ENCODE measurements at regions not wholly inside any gene's neighbourhood (a gene's known extent, or its start where the extent isn't known, plus 50 kb on each side); places are given as distances from the start of the nearest gene placed in this dataset.

- no peak for TF ChIP-seq ZNF8 (CRISPR knock-in tag; IDR thresholded peaks at IDR 0.05)
- TF ChIP-seq PPARA (CRISPR knock-in tag; IDR thresholded peaks at IDR 0.05; ENCODE audit: borderline replicate concordance): no peak
- TF ChIP-seq RARB (CRISPR knock-in tag; IDR thresholded peaks at IDR 0.05): no peak
- no peak for TF ChIP-seq ZC3H10 (CRISPR knock-in tag; IDR thresholded peaks at IDR 0.05)
- TF ChIP-seq OSR1 (CRISPR knock-in tag; IDR thresholded peaks at IDR 0.05): no peak
- TF ChIP-seq TSHZ2 (CRISPR knock-in tag; IDR thresholded peaks at IDR 0.05): no peak
- no peak for TF ChIP-seq ARNTL (CRISPR knock-in tag; IDR thresholded peaks at IDR 0.05; ENCODE audit: borderline replicate concordance, low read depth)
- no peak for TF ChIP-seq ISL1 (CRISPR knock-in tag; IDR thresholded peaks at IDR 0.05)
- TF ChIP-seq ZNF70 (CRISPR knock-in tag; IDR thresholded peaks at IDR 0.05): no peak
- no peak for TF ChIP-seq CSDC2 (CRISPR knock-in tag; IDR thresholded peaks at IDR 0.05)
- TF ChIP-seq CSRNP3 (CRISPR knock-in tag; IDR thresholded peaks at IDR 0.05): no peak
- TF ChIP-seq GLIS3 (CRISPR knock-in tag; IDR thresholded peaks at IDR 0.05): no peak
- ATAC-seq: no peak
Measured at GRCh38 chr12:4049298-4050080, 176.3 kb upstream of the PARP11 start.

- ATAC-seq: no peak
Measured at GRCh38 chr12:4047421-4047820, 174.2 kb upstream of the PARP11 start.

More at GRCh38 chr12:4047421-4047820, 174.2 kb upstream of the PARP11 start:
- no peak for TF ChIP-seq PATZ1 (CRISPR knock-in tag; IDR thresholded peaks at IDR 0.05; ENCODE audit: borderline replicate concordance)
- no peak for TF ChIP-seq ZFP30 (CRISPR knock-in tag; IDR thresholded peaks at IDR 0.05)
- no peak for TF ChIP-seq ESRRG (CRISPR knock-in tag; IDR thresholded peaks at IDR 0.05)
- TF ChIP-seq ZNF70 (CRISPR knock-in tag; IDR thresholded peaks at IDR 0.05): no peak
- TF ChIP-seq ZNF8 (CRISPR knock-in tag; IDR thresholded peaks at IDR 0.05): no peak
- TF ChIP-seq ZC3H10 (CRISPR knock-in tag; IDR thresholded peaks at IDR 0.05): no peak
- TF ChIP-seq CSRNP3 (CRISPR knock-in tag; IDR thresholded peaks at IDR 0.05): no peak
- no peak for TF ChIP-seq PPARA (CRISPR knock-in tag; IDR thresholded peaks at IDR 0.05; ENCODE audit: borderline replicate concordance)
- no peak for TF ChIP-seq BACH2 (CRISPR knock-in tag; IDR thresholded peaks at IDR 0.05; ENCODE audit: borderline replicate concordance)
- TF ChIP-seq TCF4 (CRISPR knock-in tag; IDR thresholded peaks at IDR 0.05; ENCODE audit: borderline replicate concordance): no peak
- TF ChIP-seq ARNTL (CRISPR knock-in tag; IDR thresholded peaks at IDR 0.05; ENCODE audit: borderline replicate concordance, low read depth): no peak
- TF ChIP-seq SNAI2 (CRISPR knock-in tag; IDR thresholded peaks at IDR 0.05): no peak
- no peak for TF ChIP-seq TOX (CRISPR knock-in tag; IDR thresholded peaks at IDR 0.05; ENCODE audit: borderline replicate concordance)
- TF ChIP-seq TSHZ2 (CRISPR knock-in tag; IDR thresholded peaks at IDR 0.05): no peak
